GM19238 (cell line): ENCODE measurements at regions not wholly inside any gene's neighbourhood (a gene's known extent, or its start where the extent isn't known, plus 50 kb on each side); places are given as distances from the start of the nearest gene placed in this dataset.

Experiments
- DNase-seq: peaks from one replicate; pipeline ENCODE4 v3.0.0; 2011; ENCODE audit warnings: low spot score; ENCODE audit not compliant: insufficient read length

GRCh38 chr2:128736689-128737545 is 418.2 kb upstream of the HS6ST1 start:
- DNase-seq, result peak; percentile 74

- no peak for DNase-seq
Measured at GRCh38 chr2:128737546-128737826, 418.8 kb upstream of the HS6ST1 start.

GRCh38 chr2:128738446-128739110 is 419.9 kb upstream of the HS6ST1 start:
- DNase-seq, result no peak

GRCh38 chr2:128742467-128742866 is 423.8 kb upstream of the HS6ST1 start:
- no peak for DNase-seq

GRCh38 chr2:128745946-128746345 is 427.3 kb upstream of the HS6ST1 start:
- DNase-seq, result no peak

GRCh38 chr2:128746356-128746755 is 427.7 kb upstream of the HS6ST1 start:
- no peak for DNase-seq

- DNase-seq, result no peak
Measured at GRCh38 chr2:128748336-128748735, 429.7 kb upstream of the HS6ST1 start.

- DNase-seq, result no peak
Measured at GRCh38 chr2:128748835-128749605, 430.4 kb upstream of the HS6ST1 start.

GRCh38 chr2:128750328-128751165 is 431.9 kb upstream of the HS6ST1 start:
- no peak for DNase-seq

GRCh38 chr2:128751746-128752145 is 433.1 kb upstream of the HS6ST1 start:
- DNase-seq, result no peak

GRCh38 chr2:128752691-128753263 is 434.1 kb upstream of the HS6ST1 start:
- no peak for DNase-seq

GRCh38 chr2:128753321-128753720 is 434.7 kb upstream of the HS6ST1 start:
- no peak for DNase-seq

- no peak for DNase-seq
Measured at GRCh38 chr2:128753800-128754199, 435.1 kb upstream of the HS6ST1 start.

- DNase-seq, result peak; percentile 72
Measured at GRCh38 chr2:128754246-128754724, 435.6 kb upstream of the HS6ST1 start.

- DNase-seq, result no peak
Measured at GRCh38 chr2:128755695-128756364, 437.2 kb upstream of the HS6ST1 start.

- DNase-seq, result no peak
Measured at GRCh38 chr2:128756365-128756717, 437.7 kb upstream of the HS6ST1 start.

GRCh38 chr2:128765811-128766210 is 447.1 kb upstream of the HS6ST1 start:
- no peak for DNase-seq

- DNase-seq, result no peak
Measured at GRCh38 chr2:128768041-128768440, 449.4 kb upstream of the HS6ST1 start.

GRCh38 chr2:128769457-128770142 is 450.9 kb upstream of the HS6ST1 start:
- DNase-seq, result no peak
